DND-41 (cell line): ENCODE measurements at regions not wholly inside any gene's neighbourhood (a gene's known extent, or its start where the extent isn't known, plus 50 kb on each side); places are given as distances from the start of the nearest gene placed in this dataset.

Experiments
- ATAC-seq: fragments of 200-7000 bp; cut with Tn5 transposase; 3 replicates; pipeline ENCODE4 v1.9.1; 2021; ENCODE audit warnings: low read depth; ENCODE audit not compliant: insufficient read depth
- DNase-seq: peaks from one replicate; pipeline ENCODE4 v3.0.0-alpha.2; 2020
- H2AFZ ChIP-seq: 2 replicates; pipeline ENCODE4 v1.6.0; 2012; ENCODE audit warnings: low read depth, low read length
- H3K27ac ChIP-seq: 2 replicates; pipeline ENCODE4 v1.5.1; 2012; ENCODE audit warnings: low read length, inconsistent platforms
- H3K27me3 ChIP-seq: fragments of 200-600 bp; sonication (generic); 2 replicates; pipeline ENCODE4 v1.6.0; 2012; ENCODE audit warnings: low read length, mild to moderate bottlenecking, inconsistent platforms; ENCODE audit not compliant: insufficient read depth, poor library complexity
- H3K36me3 ChIP-seq: 2 replicates; pipeline ENCODE4 v1.5.1; 2012; ENCODE audit warnings: low read length, inconsistent platforms; ENCODE audit not compliant: insufficient read depth
- H3K4me1 ChIP-seq: 2 replicates; pipeline ENCODE4 v1.5.1; 2012; ENCODE audit warnings: mild to moderate bottlenecking, low read length; ENCODE audit not compliant: insufficient read depth
- H3K4me2 ChIP-seq: 2 replicates; pipeline ENCODE4 v1.6.0; 2012; ENCODE audit warnings: mild to moderate bottlenecking, moderate library complexity, low read length, inconsistent platforms; ENCODE audit not compliant: insufficient read depth
- H3K4me3 ChIP-seq, 2 experiments: fragments of 200-600 bp in 1 of 2; shearing (Covaris generic) in 1 of 2; 2 replicates each; pipeline ENCODE4 v1.5.1; 2012 to 2016; ENCODE audit warnings: inconsistent platforms in 2 of 2, low read length in 2 of 2, mild to moderate bottlenecking in 2 of 2, low read depth in 1 of 2, moderate library complexity in 1 of 2
- H3K79me2 ChIP-seq: 2 replicates; pipeline ENCODE4 v1.6.0; 2012; ENCODE audit warnings: low read length, inconsistent platforms; ENCODE audit not compliant: insufficient read depth
- H3K9ac ChIP-seq: 2 replicates; pipeline ENCODE4 v1.6.0; 2012; ENCODE audit warnings: low read depth, mild to moderate bottlenecking, inconsistent platforms, low read length, moderate library complexity
- H3K9me3 ChIP-seq: 2 replicates; pipeline ENCODE4 v1.5.1; 2012; ENCODE audit warnings: low read length, moderate library complexity, mild to moderate bottlenecking, inconsistent platforms; ENCODE audit not compliant: insufficient read depth, severe bottlenecking
- H4K20me1 ChIP-seq: 2 replicates; pipeline ENCODE4 v1.6.0; 2012; ENCODE audit warnings: low read length; ENCODE audit not compliant: insufficient read depth
- CTCF ChIP-seq: IDR thresholded peaks from 2 replicates; pipeline ENCODE4 v1.5.1; 2012; ENCODE audit warnings: borderline replicate concordance, low read length, moderate library complexity, mild to moderate bottlenecking; ENCODE audit not compliant: poor library complexity, severe bottlenecking; ENCODE audit errors: extremely low read depth
- EZH2 ChIP-seq: IDR thresholded peaks from 3 replicates; pipeline ENCODE4 v1.6.1; 2012; ENCODE audit warnings: borderline replicate concordance, low read depth, mild to moderate bottlenecking, moderate library complexity, low read length, inconsistent platforms; ENCODE audit not compliant: severe bottlenecking

GRCh38 chr1:50332941-50333594 is 90.2 kb downstream of the DMRTA2 start:
- no peaks in the 10 kb centered on the region for H3K4me1 ChIP-seq
- TF ChIP-seq CTCF (no peak), EZH2 (no peak)
- H3K27ac ChIP-seq = no peak overlapping the region
- no peaks in the 10 kb centered on the region for H3K9me3 ChIP-seq
- H4K20me1 ChIP-seq = no peaks in the 10 kb centered on the region
- H3K79me2 ChIP-seq = no peaks in the 10 kb centered on the region
- no peak overlapping the region for H3K4me3 ChIP-seq
- no peaks in the 10 kb centered on the region for H3K27me3 ChIP-seq
- no peak for DNase-seq
- H3K9ac ChIP-seq = no peak overlapping the region
- H3K36me3 ChIP-seq = no peaks in the 10 kb centered on the region
- no peak overlapping the region for H3K4me2 ChIP-seq
- no peak overlapping the region for H2AFZ ChIP-seq
- ATAC-seq = no peak

GRCh38 chr1:50329332-50329932 is 93.8 kb downstream of the DMRTA2 start:
- H3K4me2 ChIP-seq = no peak overlapping the region
- no peak for TF ChIP-seq EZH2
- TF ChIP-seq CTCF = no peak
- H3K79me2 ChIP-seq = no peaks in the 10 kb centered on the region
- ATAC-seq (no peak), DNase-seq (no peak)
- no peak overlapping the region for H3K27ac ChIP-seq
- no peaks in the 10 kb centered on the region for H3K36me3 ChIP-seq
- no peaks in the 10 kb centered on the region for H3K27me3 ChIP-seq
- no peak overlapping the region for H2AFZ ChIP-seq
- no peaks in the 10 kb centered on the region for H3K9me3 ChIP-seq
- no peak overlapping the region for H3K4me3 ChIP-seq
- no peaks in the 10 kb centered on the region for H4K20me1 ChIP-seq
- no peak overlapping the region for H3K9ac ChIP-seq
- no peaks in the 10 kb centered on the region for H3K4me1 ChIP-seq

- Histone ChIP-seq H3K4me2 (no peak overlapping the region), H3K79me2 (no peaks in the 10 kb centered on the region), H3K9ac (no peak overlapping the region), H3K36me3 (no peaks in the 10 kb centered on the region), H3K4me3 (no peak overlapping the region), H3K9me3 (no peaks in the 10 kb centered on the region), H3K27ac (no peak overlapping the region), H4K20me1 (no peaks in the 10 kb centered on the region), H2AFZ (no peak overlapping the region), H3K27me3 (no peaks in the 10 kb centered on the region), H3K4me1 (no peaks in the 10 kb centered on the region)
- ATAC-seq (no peak), DNase-seq (no peak)
- TF ChIP-seq EZH2 (no peak), CTCF (no peak)
Observed at GRCh38 chr1:50328552-50328951, 94.7 kb downstream of the DMRTA2 start.

GRCh38 chr1:50326026-50326425 is 97.2 kb downstream of the DMRTA2 start:
- Histone ChIP-seq H3K4me3 (no peak overlapping the region), H3K9ac (no peak overlapping the region), H3K4me2 (no peak overlapping the region), H3K9me3 (no peaks in the 10 kb centered on the region), H3K4me1 (no peaks in the 10 kb centered on the region), H2AFZ (no peak overlapping the region), H3K79me2 (no peaks in the 10 kb centered on the region), H3K27me3 (no peaks in the 10 kb centered on the region), H3K36me3 (no peaks in the 10 kb centered on the region), H4K20me1 (no peaks in the 10 kb centered on the region), H3K27ac (no peak overlapping the region)
- DNase-seq (no peak), ATAC-seq (no peak)
- no peak for TF ChIP-seq EZH2
- TF ChIP-seq CTCF = no peak
